ENCODE measurements at regions not wholly inside any gene's neighbourhood (a gene's known extent, or its start where the extent isn't known, plus 50 kb on each side); places are given as distances from the start of the nearest gene placed in this dataset.

- Histone ChIP-seq H2AFZ (ENCODE audit: insufficient read depth, low read length, poor library complexity) (no peak overlapping the region), H2BK5ac (ENCODE audit: low read depth, low read length, poor library complexity) (no peak overlapping the region), H3K4me2 (ENCODE audit: low read length) (no peak overlapping the region), H3K36me3 (ENCODE audit: control insufficient read depth in 1 of 2, insufficient read depth in 2 of 2, low read length in 2 of 2) (no peaks in the 10 kb centered on the region), H3K79me1 (ENCODE audit: low read length) (no peaks in the 10 kb centered on the region), H3K4ac (ENCODE audit: low read depth, low read length) (no peak overlapping the region), H4K12ac (ENCODE audit: low read depth, low read length) (no peak overlapping the region), H3K23ac (ENCODE audit: low read length) (no peak overlapping the region), H3K9ac (ENCODE audit: low read length) (no peak overlapping the region), H3K4me1 (ENCODE audit: control insufficient read depth in 1 of 2, insufficient read depth in 2 of 2, low read length in 2 of 2) (no peaks in the 10 kb centered on the region), H2BK12ac (ENCODE audit: low read length) (no peak overlapping the region), H3K27ac (ENCODE audit: low read depth, low read length) (no peak overlapping the region), H3K4me3 (ENCODE audit: low read depth, low read length) (peak overlapping the region; percentile 27), H3K79me2 (ENCODE audit: control insufficient read depth, insufficient read depth, low read length, poor library complexity) (no peaks in the 10 kb centered on the region), H3K9me3 (ENCODE audit: insufficient read depth, low read depth, low read length) (peaks cover 1% of the 10 kb centered on the region), H4K8ac (ENCODE audit: low read depth, low read length) (no peak overlapping the region), H3K27me3 (ENCODE audit: insufficient read depth, low read length) (no peaks in the 10 kb centered on the region), H3K14ac (ENCODE audit: low read length) (no peak overlapping the region), H2AK5ac (ENCODE audit: low read length) (no peak overlapping the region), H4K91ac (ENCODE audit: low read depth, low read length) (no peak overlapping the region), H2BK120ac (ENCODE audit: insufficient read depth, low read length, poor library complexity) (no peak overlapping the region), H3K18ac (ENCODE audit: low read length) (no peak overlapping the region)
- no CpG with 5 or more reads among the region's 3 CpGs for WGBS (ENCODE audit: extremely low coverage, insufficient coverage, insufficient read length)
- no peak for DNase-seq
These were observed 517.0 kb upstream of the EPHA5 start for GRCh38 chr4:66187175-66187720.

- no peak overlapping the region for H2AK5ac ChIP-seq (ENCODE audit: low read length)
- no peak overlapping the region for H3K18ac ChIP-seq (ENCODE audit: low read length)
- no peak overlapping the region for H3K23ac ChIP-seq (ENCODE audit: low read length)
- no peaks in the 10 kb centered on the region for H3K79me2 ChIP-seq (ENCODE audit: control insufficient read depth, insufficient read depth, low read length, poor library complexity)
- H4K91ac ChIP-seq (ENCODE audit: low read depth, low read length) = no peak overlapping the region
- H3K27me3 ChIP-seq (ENCODE audit: insufficient read depth, low read length) = no peaks in the 10 kb centered on the region
- H3K4ac ChIP-seq (ENCODE audit: low read depth, low read length) = no peak overlapping the region
- H3K4me1 ChIP-seq (ENCODE audit: control insufficient read depth in 1 of 2, insufficient read depth in 2 of 2, low read length in 2 of 2) = no peaks in the 10 kb centered on the region
- no peak overlapping the region for H2BK5ac ChIP-seq (ENCODE audit: low read depth, low read length, poor library complexity)
- no peaks in the 10 kb centered on the region for H3K79me1 ChIP-seq (ENCODE audit: low read length)
- no peak overlapping the region for H3K9ac ChIP-seq (ENCODE audit: low read length)
- H3K27ac ChIP-seq (ENCODE audit: low read depth, low read length) = no peak overlapping the region
- no peak overlapping the region for H2BK12ac ChIP-seq (ENCODE audit: low read length)
- peaks cover 1% of the 10 kb centered on the region for H3K9me3 ChIP-seq (ENCODE audit: insufficient read depth, low read depth, low read length)
- no peak overlapping the region for H4K8ac ChIP-seq (ENCODE audit: low read depth, low read length)
- H3K14ac ChIP-seq (ENCODE audit: low read length) = no peak overlapping the region
- H2BK120ac ChIP-seq (ENCODE audit: insufficient read depth, low read length, poor library complexity) = no peak overlapping the region
- H3K36me3 ChIP-seq (ENCODE audit: control insufficient read depth in 1 of 2, insufficient read depth in 2 of 2, low read length in 2 of 2) = no peaks in the 10 kb centered on the region
- no peak overlapping the region for H3K4me2 ChIP-seq (ENCODE audit: low read length)
- no peak overlapping the region for H3K4me3 ChIP-seq (ENCODE audit: low read depth, low read length)
- no peak overlapping the region for H4K12ac ChIP-seq (ENCODE audit: low read depth, low read length)
- no peak for DNase-seq
- H2AFZ ChIP-seq (ENCODE audit: insufficient read depth, low read length, poor library complexity) = no peak overlapping the region
These were observed 515.8 kb upstream of the EPHA5 start for GRCh38 chr4:66186095-66186494.

GRCh38 chr4:66182636-66183035 lies 512.3 kb upstream of the EPHA5 start:
- no peak overlapping the region for H2AFZ ChIP-seq (ENCODE audit: insufficient read depth, low read length, poor library complexity)
- no peak overlapping the region for H4K91ac ChIP-seq (ENCODE audit: low read depth, low read length)
- H3K9me3 ChIP-seq (ENCODE audit: insufficient read depth, low read depth, low read length) = peaks cover 1% of the 10 kb centered on the region
- no peak overlapping the region for H3K4me2 ChIP-seq (ENCODE audit: low read length)
- H4K8ac ChIP-seq (ENCODE audit: low read depth, low read length) = no peak overlapping the region
- H2BK120ac ChIP-seq (ENCODE audit: insufficient read depth, low read length, poor library complexity) = no peak overlapping the region
- H4K12ac ChIP-seq (ENCODE audit: low read depth, low read length) = no peak overlapping the region
- no peak overlapping the region for H2BK12ac ChIP-seq (ENCODE audit: low read length)
- no peak overlapping the region for H3K23ac ChIP-seq (ENCODE audit: low read length)
- no peaks in the 10 kb centered on the region for H3K79me2 ChIP-seq (ENCODE audit: control insufficient read depth, insufficient read depth, low read length, poor library complexity)
- no peak overlapping the region for H3K9ac ChIP-seq (ENCODE audit: low read length)
- no peak overlapping the region for H3K14ac ChIP-seq (ENCODE audit: low read length)
- H3K79me1 ChIP-seq (ENCODE audit: low read length) = no peaks in the 10 kb centered on the region
- no peak overlapping the region for H3K27ac ChIP-seq (ENCODE audit: low read depth, low read length)
- H3K4me3 ChIP-seq (ENCODE audit: low read depth, low read length) = no peak overlapping the region
- H3K36me3 ChIP-seq (ENCODE audit: control insufficient read depth in 1 of 2, insufficient read depth in 2 of 2, low read length in 2 of 2) = no peaks in the 10 kb centered on the region
- no peak for DNase-seq
- no peak overlapping the region for H2AK5ac ChIP-seq (ENCODE audit: low read length)
- no CpG with 5 or more reads among the region's 1 CpG for WGBS (ENCODE audit: extremely low coverage, insufficient coverage, insufficient read length)
- H3K18ac ChIP-seq (ENCODE audit: low read length) = no peak overlapping the region
- no peaks in the 10 kb centered on the region for H3K4me1 ChIP-seq (ENCODE audit: control insufficient read depth in 1 of 2, insufficient read depth in 2 of 2, low read length in 2 of 2)
- H2BK5ac ChIP-seq (ENCODE audit: low read depth, low read length, poor library complexity) = no peak overlapping the region
- no peaks in the 10 kb centered on the region for H3K27me3 ChIP-seq (ENCODE audit: insufficient read depth, low read length)
- H3K4ac ChIP-seq (ENCODE audit: low read depth, low read length) = no peak overlapping the region

GRCh38 chr4:66178906-66179305 lies 508.6 kb upstream of the EPHA5 start:
- Histone ChIP-seq H4K8ac (ENCODE audit: low read depth, low read length) (no peak overlapping the region), H3K4me3 (ENCODE audit: low read depth, low read length) (no peak overlapping the region), H3K36me3 (ENCODE audit: control insufficient read depth in 1 of 2, insufficient read depth in 2 of 2, low read length in 2 of 2) (no peaks in the 10 kb centered on the region), H3K4me2 (ENCODE audit: low read length) (no peak overlapping the region), H3K23ac (ENCODE audit: low read length) (no peak overlapping the region), H2BK5ac (ENCODE audit: low read depth, low read length, poor library complexity) (no peak overlapping the region), H3K18ac (ENCODE audit: low read length) (no peak overlapping the region), H4K91ac (ENCODE audit: low read depth, low read length) (no peak overlapping the region), H3K4me1 (ENCODE audit: control insufficient read depth in 1 of 2, insufficient read depth in 2 of 2, low read length in 2 of 2) (no peaks in the 10 kb centered on the region), H3K79me1 (ENCODE audit: low read length) (no peaks in the 10 kb centered on the region), H2AFZ (ENCODE audit: insufficient read depth, low read length, poor library complexity) (no peak overlapping the region), H3K4ac (ENCODE audit: low read depth, low read length) (no peak overlapping the region), H4K12ac (ENCODE audit: low read depth, low read length) (no peak overlapping the region), H2AK5ac (ENCODE audit: low read length) (no peak overlapping the region), H3K79me2 (ENCODE audit: control insufficient read depth, insufficient read depth, low read length, poor library complexity) (no peaks in the 10 kb centered on the region), H3K9me3 (ENCODE audit: insufficient read depth, low read depth, low read length) (no peaks in the 10 kb centered on the region), H3K14ac (ENCODE audit: low read length) (no peak overlapping the region), H2BK12ac (ENCODE audit: low read length) (no peak overlapping the region), H2BK120ac (ENCODE audit: insufficient read depth, low read length, poor library complexity) (no peak overlapping the region), H3K9ac (ENCODE audit: low read length) (no peak overlapping the region), H3K27me3 (ENCODE audit: insufficient read depth, low read length) (no peaks in the 10 kb centered on the region), H3K27ac (ENCODE audit: low read depth, low read length) (no peak overlapping the region)
- no peak for DNase-seq
